CMK (cell line): ENCODE measurements at regions not wholly inside any gene's neighbourhood (a gene's known extent, or its start where the extent isn't known, plus 50 kb on each side); places are given as distances from the start of the nearest gene placed in this dataset.
"Not testable (repeated sequence)": the region's sequence is repeated elsewhere in the genome, so short reads cannot be mapped to it uniquely, and the experiment has no call there.

ENCODE experiments used
- DNase-seq: peaks from one replicate; pipeline ENCODE4 v3.0.0-alpha.2; 2010; ENCODE audit warnings: low read depth

DNA sequence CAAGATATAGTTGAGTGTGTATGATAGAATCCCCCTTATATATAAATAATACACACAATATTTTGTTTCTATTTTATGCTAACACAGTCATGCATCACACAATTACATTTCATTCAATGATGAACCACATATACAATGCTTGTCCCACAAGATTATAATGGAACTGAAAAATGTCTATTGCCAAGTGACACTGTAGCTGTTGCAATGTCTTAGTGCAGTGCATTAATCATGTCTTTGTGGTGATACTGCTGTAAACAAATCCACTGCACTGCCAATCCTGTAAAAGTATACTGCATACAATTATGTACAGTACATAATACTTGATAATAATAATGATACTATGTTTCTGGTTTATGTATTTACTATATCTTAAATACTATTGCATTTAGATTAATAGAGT, 512.1 kb upstream of the CNTN3 start:
- no peak for DNase-seq

DNA sequence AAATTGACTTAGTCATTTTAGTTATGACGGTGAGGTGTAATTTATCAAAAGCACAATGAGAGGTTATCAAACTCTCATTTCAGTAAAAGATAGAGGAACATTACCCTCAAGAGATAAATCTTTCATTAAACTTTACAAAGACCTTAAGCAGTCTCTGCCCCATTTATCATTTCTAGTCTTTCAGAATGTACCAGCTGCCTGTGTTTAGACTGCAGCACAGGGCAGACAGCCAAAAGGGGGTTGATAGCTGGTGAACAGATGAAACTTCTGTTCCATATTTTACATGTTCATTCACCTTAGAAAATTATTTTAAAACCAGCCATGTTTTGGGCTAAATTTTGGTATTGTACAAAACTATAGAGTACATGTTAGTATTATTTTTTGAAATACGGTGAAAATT, 514.6 kb upstream of the CNTN3 start:
- no peak for DNase-seq

DNA sequence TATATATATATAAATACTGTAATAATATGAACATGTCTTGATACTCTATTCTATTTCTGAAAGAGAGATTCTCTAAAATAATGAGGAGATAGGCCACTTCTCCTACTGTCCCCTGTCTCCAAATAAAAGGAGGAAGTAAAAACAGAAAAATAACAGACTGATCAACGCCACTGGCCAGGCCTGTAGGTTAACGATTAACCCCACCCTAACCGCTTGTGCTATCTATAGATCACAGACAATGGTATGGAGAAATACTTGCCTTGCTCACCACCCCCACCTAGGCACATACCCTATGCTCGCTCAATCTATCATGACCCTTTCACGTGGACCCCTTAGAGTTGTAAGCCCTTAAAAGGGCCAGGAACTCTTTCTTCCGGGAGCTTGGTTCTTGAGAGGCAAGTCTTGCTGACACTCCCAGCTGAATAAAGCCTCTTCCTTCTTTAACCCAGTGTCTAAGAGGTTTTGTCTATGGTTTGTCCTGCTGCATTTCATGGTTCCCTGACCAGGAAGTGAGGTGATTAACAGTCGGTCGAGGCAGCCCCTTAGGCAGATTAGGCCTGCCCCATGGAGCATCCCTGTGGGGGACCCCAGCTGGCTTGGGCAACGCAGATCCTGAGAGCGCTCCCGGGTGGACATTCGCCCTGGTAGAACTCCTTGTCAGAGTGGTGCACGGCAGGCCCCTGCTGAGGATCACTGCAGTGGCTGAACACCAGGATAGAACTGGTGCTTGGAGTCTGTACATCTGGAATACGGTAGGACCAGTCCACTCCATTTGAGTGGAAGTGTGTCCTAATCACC, 521.8 kb upstream of the CNTN3 start:
- DNase-seq = peak; percentile 60

DNA sequence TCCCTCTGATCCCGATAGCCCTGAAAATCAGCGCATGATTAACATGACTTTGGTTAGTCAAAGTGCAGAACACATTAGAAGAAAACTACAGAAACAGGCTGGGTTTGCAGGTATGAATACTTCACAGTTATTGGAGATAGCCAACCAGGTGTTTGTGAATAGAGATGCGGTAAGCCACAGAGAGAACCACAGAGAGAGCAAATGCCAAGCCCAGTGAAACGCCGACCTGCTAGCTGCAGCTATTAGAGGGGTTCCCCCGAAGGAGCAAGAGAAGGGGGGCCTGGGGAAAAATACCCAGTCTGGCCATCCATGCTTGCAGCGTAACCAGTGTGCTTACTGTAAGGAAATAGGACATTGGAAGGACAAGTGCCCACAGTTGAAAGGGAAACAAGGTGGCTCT, 523.9 kb upstream of the CNTN3 start:
- DNase-seq = no peak

DNA sequence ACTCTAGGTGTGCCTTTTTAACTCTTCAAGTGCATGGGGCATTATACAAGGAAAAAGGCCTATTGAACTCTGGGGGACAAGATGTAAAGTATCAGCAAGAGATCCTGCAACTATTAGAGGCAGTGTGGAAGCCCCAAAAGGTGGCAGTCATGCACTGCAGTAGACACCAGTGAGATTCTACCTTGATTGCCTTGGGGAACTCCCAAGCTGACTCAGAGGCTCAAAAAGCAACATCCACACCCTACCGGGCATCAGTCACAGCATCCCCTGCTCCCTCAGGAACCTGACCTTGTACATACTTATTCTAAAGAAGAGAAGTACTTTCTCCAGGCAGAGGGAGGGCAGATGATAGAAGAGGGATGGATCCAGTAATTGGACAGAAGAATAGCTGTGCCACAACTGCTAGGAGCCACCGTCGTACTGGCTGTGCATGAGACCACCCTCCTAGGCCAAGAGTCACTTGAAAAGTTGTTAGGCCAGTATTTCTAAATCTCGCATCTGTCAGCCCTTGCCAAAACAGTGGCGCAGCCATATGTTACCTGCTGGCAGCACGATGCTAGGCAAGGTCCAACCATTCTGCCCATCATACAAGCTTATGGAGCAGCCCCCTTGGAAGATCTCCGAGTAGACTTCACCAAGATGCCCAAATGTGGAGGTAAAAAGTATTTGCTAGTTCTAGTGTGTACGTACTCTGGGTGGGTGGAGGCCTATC, 523.1 kb upstream of the FRG2C start:
- no peak for DNase-seq

DNA sequence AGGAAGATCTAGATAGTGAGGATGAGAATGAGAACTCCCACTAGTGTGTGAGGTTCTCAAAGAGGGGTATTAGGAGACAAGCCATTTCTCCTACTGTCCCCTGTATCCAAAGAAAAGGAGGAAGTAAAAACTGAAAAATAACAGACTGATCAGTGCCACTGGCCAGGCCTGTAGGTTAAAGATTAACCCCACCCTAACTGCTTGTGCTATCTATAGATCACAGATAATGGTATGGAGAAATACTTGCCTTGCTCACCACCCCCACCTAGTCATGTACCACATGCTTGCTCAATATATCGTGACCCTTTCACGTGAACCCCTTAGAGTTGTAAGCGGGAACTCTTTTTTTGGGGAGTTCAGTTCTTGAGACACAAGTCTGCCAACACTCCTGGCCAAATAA, 519.7 kb upstream of the FRG2C start:
- DNase-seq = no peak

DNA sequence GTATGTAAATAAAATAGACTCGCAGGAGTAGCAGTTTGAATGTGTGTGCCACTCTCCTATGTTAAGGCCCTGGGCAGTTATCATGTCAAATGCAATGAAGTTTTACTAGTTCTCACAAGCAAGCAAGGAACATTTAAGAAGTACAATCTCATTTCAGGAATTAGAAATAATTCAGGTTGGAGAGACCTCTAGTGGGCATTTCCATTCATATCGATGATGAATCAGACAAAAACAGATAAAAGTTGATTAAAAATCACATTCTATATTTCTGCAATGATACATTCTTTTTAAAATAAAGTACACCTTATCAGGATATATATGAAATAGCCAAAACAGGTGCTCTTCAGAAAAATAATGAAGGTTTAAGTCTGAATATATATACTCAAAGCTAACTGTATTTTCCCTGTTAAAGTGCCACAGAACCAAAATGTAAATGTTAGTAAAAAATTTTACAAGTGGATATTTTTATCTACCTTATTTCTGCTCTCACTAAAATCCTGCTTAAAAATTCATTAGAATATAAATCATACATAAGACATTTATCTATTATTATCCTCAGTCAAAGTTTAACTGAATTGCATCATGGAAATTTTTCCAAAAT, 492.4 kb upstream of the FRG2C start:
- DNase-seq = no peak

DNA sequence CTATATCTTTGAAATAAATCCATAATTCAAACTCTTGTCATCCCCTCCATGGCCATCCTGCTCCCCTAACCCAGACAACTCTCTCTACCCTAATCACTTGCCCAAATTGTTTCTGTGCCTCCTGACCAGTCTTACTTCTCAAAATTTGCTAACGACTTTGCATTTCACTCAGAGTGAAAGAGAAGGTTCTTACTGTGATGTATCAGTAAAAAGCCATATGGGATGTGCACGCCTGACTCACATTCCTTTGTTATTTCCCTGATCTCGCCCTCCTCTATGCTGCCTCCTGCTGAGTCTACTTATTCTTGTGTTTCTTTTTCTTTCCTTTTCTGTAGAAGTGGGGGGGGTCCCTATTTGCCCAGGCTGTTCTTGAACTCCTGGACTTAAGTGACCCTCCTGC, 487.2 kb upstream of the FRG2C start:
- no peak for DNase-seq

DNA sequence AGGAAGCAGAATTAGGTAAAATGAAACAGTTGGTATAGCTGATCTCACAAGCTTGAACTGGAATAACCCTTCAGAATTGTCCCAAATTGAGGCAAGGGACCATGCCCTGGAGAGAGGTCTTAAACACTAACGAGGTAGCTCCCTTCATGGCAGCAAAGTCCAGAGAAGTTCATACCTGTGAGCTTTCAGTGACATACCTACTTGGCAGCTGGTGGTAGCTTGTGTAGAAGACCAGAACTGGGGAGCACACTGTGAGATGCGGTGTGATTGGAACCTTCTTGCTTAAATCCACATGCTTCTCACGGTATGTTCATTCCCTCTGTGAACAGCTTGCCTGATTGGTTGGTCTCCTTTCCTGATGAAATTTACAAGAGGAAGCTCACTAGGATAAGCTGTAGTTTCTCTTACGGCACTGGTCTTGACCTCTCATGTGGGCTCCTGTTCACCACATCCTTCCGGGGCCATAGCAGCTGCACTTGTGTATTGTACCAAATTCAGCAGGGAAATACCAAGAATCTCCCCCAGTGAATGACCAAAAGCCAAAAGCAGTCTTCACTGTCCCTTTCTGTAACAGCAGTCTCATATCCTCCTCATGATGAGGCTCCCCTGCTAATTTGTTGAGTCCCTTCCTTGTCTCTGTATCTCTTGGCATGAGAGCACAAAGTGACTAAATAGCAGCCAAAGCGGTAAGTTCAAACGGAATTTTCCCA, 483.7 kb upstream of the FRG2C start:
- DNase-seq = no peak

DNA sequence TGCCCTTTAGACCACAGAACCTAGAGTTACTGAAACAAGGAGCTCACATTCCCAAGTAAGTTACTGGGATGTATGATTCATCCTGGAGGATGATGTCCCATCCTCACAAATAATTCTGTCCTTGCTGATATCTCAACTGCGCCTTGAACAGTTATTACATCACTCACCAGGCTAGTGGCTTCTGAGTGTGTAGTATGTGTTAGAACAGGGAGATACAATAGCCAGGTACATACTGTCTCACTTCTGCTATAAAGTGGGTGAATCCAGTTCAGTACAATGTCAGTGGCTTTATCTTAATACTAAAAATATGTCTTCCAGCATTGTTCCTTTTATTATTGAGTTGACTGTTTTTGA, 483.2 kb upstream of the FRG2C start:
- no peak for DNase-seq

DNA sequence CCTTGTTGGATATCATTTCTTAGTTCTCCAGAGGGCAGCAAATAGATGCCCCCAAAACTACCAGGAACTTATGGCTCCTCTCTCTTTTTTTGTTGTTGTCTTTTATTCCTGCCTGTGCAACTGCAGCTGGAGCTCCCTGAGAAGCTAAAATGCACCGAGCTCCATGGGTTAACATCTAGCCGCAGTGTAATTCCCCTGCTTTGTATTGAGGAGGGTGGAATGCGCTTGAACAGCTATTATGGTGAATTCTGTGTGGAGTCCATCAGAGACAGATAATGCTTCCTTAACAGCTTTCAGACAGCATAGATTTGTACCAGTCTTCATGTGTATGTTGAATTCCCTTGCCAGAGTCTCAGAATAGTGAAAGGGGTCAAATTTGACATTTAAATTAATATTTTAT, 475.2 kb upstream of the FRG2C start:
- no peak for DNase-seq

DNA sequence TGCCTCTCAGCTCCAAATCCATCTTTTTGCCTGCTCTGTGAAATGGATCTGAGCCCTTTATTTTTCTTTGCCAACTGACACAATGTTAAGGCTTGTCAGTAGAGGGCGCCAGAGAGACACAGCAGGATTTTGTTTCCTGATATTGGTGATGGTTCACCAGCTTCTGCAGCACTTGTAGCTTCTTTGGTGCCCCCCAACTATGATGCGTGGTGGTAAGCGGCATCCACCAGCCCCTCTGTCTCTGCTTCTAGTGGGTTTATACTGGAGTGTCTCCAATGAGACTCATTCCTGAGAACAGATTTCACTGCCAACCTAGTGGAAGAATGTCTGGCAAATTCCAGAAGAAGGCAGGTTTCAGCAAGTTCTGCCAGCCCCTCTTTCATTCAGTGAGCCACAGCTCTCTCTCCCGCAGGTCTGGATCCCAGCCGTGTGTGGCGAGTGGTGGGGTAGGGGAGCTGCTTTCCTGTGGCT, 471.9 kb upstream of the FRG2C start:
- DNase-seq = no peak

DNA sequence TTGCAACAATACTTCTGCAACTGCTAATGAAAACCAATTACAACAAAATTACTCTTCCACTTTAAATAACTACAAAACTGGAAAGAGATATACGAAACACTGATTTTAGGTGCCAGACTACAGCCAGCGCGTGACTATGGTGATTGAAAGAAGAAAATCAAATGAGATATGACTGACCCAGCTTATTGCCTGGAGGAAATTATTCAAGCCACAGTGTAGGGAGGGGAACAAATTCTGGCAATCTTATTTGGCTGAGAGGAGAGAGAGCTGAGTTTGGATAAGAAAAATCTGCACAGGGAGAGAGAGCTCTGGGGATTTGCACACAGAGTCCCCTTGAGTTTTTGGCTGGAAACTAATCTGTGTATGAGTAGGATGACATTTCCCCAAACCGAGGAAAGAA, 470.3 kb upstream of the FRG2C start:
- no peak for DNase-seq

DNA sequence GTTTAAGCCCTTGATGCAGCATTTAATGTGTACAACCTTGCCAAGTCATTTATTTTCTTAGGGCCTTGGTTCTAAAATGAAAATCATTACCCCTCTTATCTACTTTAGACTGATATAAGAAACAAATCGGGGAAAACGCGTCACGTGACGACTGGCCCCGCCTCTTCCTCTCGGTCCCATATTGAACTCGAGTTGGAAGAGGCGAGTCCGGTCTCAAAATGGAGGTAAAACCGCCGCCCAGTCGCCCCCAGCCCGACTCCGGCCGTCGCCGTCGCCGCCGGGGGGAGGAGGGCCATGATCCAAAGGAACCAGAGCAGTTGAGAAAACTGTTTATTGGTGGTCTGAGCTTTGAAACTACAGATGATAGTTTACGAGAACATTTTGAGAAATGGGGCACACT, 449.8 kb upstream of the FRG2C start:
- not testable (repeated sequence) for DNase-seq

DNA sequence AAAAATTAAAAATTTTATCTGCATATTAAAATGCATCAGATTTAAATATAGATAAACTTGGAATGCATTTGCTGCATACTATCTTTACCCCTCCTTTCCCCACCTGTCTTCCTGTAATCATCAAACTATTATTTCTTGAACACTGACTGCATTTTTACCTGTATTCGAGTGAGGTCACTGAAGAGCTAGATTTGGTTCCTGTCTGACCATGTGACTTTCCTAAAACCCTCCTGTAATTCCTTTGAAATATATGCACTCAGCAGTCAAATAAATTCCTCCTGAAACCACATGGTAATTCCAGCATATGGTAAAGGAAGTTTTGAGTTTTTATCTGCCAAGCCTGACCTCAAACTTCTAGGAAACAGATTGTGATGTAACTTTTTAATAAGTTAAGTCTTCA, 445.6 kb upstream of the FRG2C start:
- DNase-seq = no peak

DNA sequence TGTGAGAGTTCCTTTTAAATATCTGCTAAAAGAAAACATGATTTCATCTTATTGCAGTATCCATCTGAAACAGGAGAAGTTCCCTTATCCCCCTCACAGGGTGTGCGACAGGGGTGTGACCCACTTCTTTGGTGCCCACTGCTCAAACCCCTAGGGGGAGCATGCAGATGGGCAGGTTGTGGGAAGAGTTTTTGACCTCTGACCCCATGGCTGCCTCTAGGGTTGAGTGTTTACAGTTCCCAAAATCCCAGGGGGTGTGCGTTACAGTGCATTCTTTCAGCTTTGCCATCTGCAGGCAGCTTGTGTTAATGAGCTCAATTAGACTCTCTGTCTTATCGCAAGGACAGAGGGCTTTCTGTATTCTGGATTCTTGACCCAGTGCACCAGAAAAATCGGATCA, 443.2 kb upstream of the FRG2C start:
- no peak for DNase-seq

DNA sequence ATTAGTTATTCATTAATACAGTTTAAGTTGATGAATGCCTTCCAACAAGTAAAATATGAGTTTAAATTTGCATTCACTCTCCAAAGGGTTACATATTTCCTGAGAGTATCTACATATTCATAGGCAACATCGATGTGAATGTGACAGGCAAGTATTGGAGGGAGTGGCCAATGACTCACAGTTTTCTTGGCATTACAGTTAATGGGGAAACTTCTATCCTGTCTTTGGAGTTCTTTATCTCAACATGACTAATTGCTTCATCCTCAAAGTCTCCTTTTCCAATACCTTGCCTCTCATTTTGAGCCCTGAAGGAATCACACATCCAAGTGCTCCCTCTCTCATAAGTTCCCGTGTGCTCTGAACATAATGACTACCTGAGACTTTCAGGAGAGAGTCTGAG, 439.7 kb upstream of the FRG2C start:
- no peak for DNase-seq

DNA sequence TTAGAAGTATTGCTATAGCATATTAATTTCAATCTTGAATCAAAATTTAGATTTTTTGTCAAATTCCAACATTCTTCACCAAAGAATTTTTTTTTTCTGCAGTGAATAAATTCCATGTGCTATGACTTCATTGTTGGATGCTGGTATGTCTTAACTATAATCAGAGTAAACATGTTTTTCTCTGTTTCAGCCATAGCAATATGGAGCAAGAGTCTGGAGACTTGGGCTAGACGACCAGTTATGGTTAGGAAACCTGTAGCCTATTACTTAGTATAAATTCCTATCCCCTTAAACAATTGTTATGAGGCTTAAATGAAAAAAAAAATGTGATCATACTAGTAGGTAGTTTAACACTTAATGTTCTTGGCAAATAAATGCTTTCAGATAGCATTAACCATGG, 431.9 kb upstream of the FRG2C start:
- DNase-seq = no peak

DNA sequence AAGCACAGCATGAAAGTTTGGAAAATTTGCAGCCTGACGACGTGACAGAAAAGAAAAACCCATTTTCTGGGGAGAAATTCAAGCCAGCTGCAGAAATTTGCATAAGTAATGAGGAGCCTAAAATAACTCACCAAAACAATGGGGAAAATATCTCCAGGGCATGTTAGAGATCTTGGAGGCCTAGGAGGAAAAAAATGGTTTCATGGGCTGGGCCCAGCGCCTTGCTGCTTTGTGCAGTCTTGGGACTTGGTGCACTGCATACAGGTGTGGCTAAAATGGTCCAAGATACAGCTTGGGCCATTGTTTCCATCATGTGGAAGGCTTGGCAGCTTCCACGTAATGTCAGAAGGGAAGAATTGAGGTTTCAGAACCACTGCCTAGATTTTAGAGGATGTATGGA, 428.5 kb upstream of the FRG2C start:
- DNase-seq = no peak

DNA sequence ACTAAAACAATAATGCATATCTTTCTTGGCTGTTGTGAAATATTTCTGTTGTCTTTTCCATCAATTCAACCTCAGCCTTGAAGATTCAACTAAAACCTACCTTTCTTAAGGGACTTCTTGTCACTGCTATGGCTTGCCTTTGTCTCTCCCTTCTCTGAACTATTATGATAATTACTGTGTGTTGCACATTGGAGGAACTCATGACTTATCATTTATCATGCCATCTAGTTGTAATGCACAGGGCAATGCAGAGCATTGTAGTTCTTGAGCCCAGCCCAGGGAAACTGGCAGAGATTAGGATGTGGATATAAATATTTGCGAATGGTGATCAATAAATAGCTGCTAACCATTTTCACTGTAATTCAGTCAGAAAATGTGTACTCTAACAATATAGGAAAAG, 427.1 kb upstream of the FRG2C start:
- no peak for DNase-seq

DNA sequence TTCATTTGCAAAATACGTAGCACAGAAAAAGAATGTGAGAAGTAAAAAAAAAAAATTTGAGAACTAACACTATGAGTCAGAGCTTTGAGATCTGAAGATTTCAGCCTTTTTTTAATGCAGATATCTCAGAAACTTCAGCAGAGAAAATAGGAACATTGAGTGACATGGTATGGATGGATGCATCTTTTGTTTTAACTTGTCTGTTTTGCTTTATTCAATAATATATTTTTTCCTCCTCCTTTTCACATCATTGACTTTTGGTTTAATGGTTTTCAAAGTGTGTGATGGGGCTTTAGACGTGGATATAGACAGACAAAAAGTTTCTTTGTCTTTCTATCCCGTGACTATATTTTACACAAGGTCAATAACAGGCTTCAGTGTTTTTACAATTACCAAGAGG, 426.7 kb upstream of the FRG2C start:
- DNase-seq = no peak

DNA sequence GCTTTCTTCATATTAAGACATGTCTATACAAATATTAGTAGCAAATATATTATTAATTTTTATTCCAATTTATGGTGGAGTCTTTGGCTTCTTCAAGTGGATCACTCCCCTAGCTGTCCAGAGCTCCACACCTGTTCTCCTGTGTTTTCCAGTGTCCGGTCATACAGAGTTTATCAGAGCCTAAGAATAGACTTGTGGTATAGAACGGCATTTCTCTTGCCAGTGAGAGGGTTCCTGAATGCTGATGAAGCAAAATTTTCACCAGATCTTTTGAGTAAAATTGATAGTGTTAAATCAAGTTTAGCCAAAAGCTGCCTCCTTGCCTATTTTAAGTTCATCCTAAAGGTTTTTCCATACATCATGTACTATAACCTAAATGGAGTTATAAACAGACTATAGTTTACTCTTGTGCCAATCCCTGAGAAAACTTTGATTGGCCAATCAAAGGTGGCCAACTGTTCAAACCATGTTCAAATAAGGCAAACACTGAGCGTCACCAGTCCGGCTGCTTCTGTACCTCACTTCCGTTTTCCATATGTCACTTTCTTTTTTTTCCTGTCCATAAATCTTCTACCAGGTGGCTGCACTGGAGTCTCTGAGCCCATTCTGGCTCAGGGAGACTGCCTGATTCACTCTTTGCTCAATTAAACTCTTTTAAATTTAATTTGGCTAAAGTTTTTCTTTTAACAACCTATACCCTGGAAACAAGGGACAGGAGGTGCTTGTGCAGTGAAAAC, 422.7 kb upstream of the FRG2C start:
- DNase-seq = not testable (repeated sequence)
